GM13977 (cell line): ENCODE measurements at regions not wholly inside any gene's neighbourhood (a gene's known extent, or its start where the extent isn't known, plus 50 kb on each side); places are given as distances from the start of the nearest gene placed in this dataset.
A peak's percentile ranks its signal among the peaks of the same experiment; 100 is the strongest.

Experiments
- DNase-seq: peaks from one replicate; pipeline ENCODE4 v3.0.0; 2012; ENCODE audit warnings: low spot score
- CTCF ChIP-seq: IDR thresholded peaks from 2 replicates; pipeline ENCODE4 v1.5.1; 2012; ENCODE audit warnings: mild to moderate bottlenecking, control low read depth; ENCODE audit not compliant: insufficient read depth; ENCODE audit errors: extremely low read depth, missing control alignments
- in situ Hi-C: fragments of 300-500 bp; cut with MboI; formaldehyde crosslinking; loops from one replicate; pipeline ENCODE4 v1.12.0; 2022; ENCODE audit warnings: low sequenced_read_pairs, low pct_unique_long_range_greater_than_20kb, mixed read lengths, inconsistent platforms; ENCODE audit not compliant: unreplicated experiment

GRCh38 chr10:63716016-63716580, 194.9 kb downstream of the REEP3 start:
- no peak for DNase-seq
- in situ Hi-C loops, result loop anchor here (5.0 to 10.0 kb wide), 2 partner anchors 81 to 549 kb away; no protein-coding TSS in a partner anchor
- TF ChIP-seq CTCF, result no peak

- in situ Hi-C loops, result loop anchor here (5.0 to 10.0 kb wide), 2 partner anchors 82 to 550 kb away; no protein-coding TSS in a partner anchor
These were observed 196.0 kb downstream of the REEP3 start for GRCh38 chr10:63717027-63717715.

GRCh38 chr10:63718006-63718405, 196.8 kb downstream of the REEP3 start:
- no peak for TF ChIP-seq CTCF
- in situ Hi-C loops, result loop anchor here (5.0 to 10.0 kb wide), 2 partner anchors 83 to 551 kb away; no protein-coding TSS in a partner anchor
- DNase-seq, result no peak

More at GRCh38 chr10:63717027-63717715, 196.0 kb downstream of the REEP3 start:
- DNase-seq, result no peak
- no peak for TF ChIP-seq CTCF

- in situ Hi-C loops, result loop anchor here (5.0 to 10.0 kb wide), 2 partner anchors 84 to 551 kb away; no protein-coding TSS in a partner anchor
- no peak for DNase-seq
These were observed 197.2 kb downstream of the REEP3 start for GRCh38 chr10:63718421-63718820.

GRCh38 chr10:63719226-63719856, 198.1 kb downstream of the REEP3 start:
- TF ChIP-seq CTCF, result no peak
- in situ Hi-C loops, result loop anchor here (5.0 to 10.0 kb wide), 2 partner anchors 85 to 552 kb away; no protein-coding TSS in a partner anchor
- DNase-seq, result no peak

More at GRCh38 chr10:63718421-63718820, 197.2 kb downstream of the REEP3 start:
- no peak for TF ChIP-seq CTCF

- DNase-seq, result peak; percentile 45
- in situ Hi-C loops, result no loop called here
These were observed 198.9 kb downstream of the REEP3 start for GRCh38 chr10:63720072-63720537.

More at GRCh38 chr10:63720072-63720537, 198.9 kb downstream of the REEP3 start:
- TF ChIP-seq CTCF, result peak; percentile 85
